Upper lobe of right lung (tissue), 1 donor: ENCODE measurements at regions not wholly inside any gene's neighbourhood (a gene's known extent, or its start where the extent isn't known, plus 50 kb on each side); places are given as distances from the start of the nearest gene placed in this dataset.

ENCODE experiments used
- ATAC-seq: fragments of 200-7000 bp; cut with Tn5 transposase; one replicate; pipeline ENCODE4 v1.9.1; 2020; ENCODE audit warnings: mild to moderate bottlenecking, moderate library complexity
- DNase-seq: peaks from one replicate; pipeline ENCODE4 v3.0.0-alpha.2; 2020
- H3K27ac ChIP-seq: fragments of 200-600 bp; one replicate; pipeline ENCODE4 v1.8.0; 2022
- H3K27me3 ChIP-seq: fragments of 200-600 bp; one replicate; pipeline ENCODE4 v1.8.0; 2022; ENCODE audit warnings: mild to moderate bottlenecking
- H3K36me3 ChIP-seq: fragments of 200-600 bp; one replicate; pipeline ENCODE4 v1.8.0; 2022
- H3K4me1 ChIP-seq: fragments of 200-600 bp; one replicate; pipeline ENCODE4 v1.8.0; 2022
- H3K4me3 ChIP-seq: fragments of 200-600 bp; one replicate; pipeline ENCODE4 v1.8.0; 2022; ENCODE audit warnings: mild to moderate bottlenecking
- H3K9me3 ChIP-seq: fragments of 200-600 bp; one replicate; pipeline ENCODE4 v1.8.0; 2022
- CTCF ChIP-seq: fragments of 200-600 bp; IDR thresholded peaks from one replicate; pipeline ENCODE4 v1.8.0; 2022; ENCODE audit warnings: antibody characterized with exemption
- intact Hi-C: fragments of 100-400 bp; cut with DNase I; formaldehyde crosslinking; loops from one replicate; pipeline ENCODE4 v1.11.0; 2022
- donor health status: DM: no; HTN: yes; CAD: no; lungs with severe emphysema.

GRCh38 chr16:66014221-66014620, 352.3 kb upstream of the CDH5 start:
- no peaks in the 10 kb centered on the region for H3K4me1 ChIP-seq
- no peaks in the 10 kb centered on the region for H3K36me3 ChIP-seq
- DNase-seq (no peak), ATAC-seq (no peak)
- intact Hi-C loops: no loop called here
- no peaks in the 10 kb centered on the region for H3K27me3 ChIP-seq
- no peaks in the 10 kb centered on the region for H3K9me3 ChIP-seq
- H3K4me3 ChIP-seq: no peak overlapping the region
- TF ChIP-seq CTCF: no peak
- no peak overlapping the region for H3K27ac ChIP-seq

GRCh38 chr16:66013486-66013885, 353.0 kb upstream of the CDH5 start:
- no peak overlapping the region for H3K27ac ChIP-seq
- intact Hi-C loops: no loop called here
- H3K36me3 ChIP-seq: no peaks in the 10 kb centered on the region
- no peak for TF ChIP-seq CTCF
- DNase-seq: no peak
- H3K27me3 ChIP-seq: no peaks in the 10 kb centered on the region
- no peak overlapping the region for H3K4me3 ChIP-seq
- H3K9me3 ChIP-seq: no peaks in the 10 kb centered on the region
- H3K4me1 ChIP-seq: no peaks in the 10 kb centered on the region
- ATAC-seq: no peak

- no peaks in the 10 kb centered on the region for H3K36me3 ChIP-seq
- ATAC-seq: no peak
- intact Hi-C loops: no loop called here
- H3K4me1 ChIP-seq: no peaks in the 10 kb centered on the region
- no peak for TF ChIP-seq CTCF
- no peaks in the 10 kb centered on the region for H3K9me3 ChIP-seq
- H3K27me3 ChIP-seq: no peaks in the 10 kb centered on the region
- no peak for DNase-seq
- H3K4me3 ChIP-seq: no peak overlapping the region
- peak overlapping the region; percentile 2 for H3K27ac ChIP-seq
These were observed 358.4 kb upstream of the CDH5 start for GRCh38 chr16:66008136-66008535.

- H3K9me3 ChIP-seq: no peaks in the 10 kb centered on the region
- H3K27me3 ChIP-seq: no peaks in the 10 kb centered on the region
- no peak overlapping the region for H3K4me3 ChIP-seq
- no peak for TF ChIP-seq CTCF
- ATAC-seq (no peak), DNase-seq (no peak)
- peak overlapping the region; percentile 2 for H3K27ac ChIP-seq
- intact Hi-C loops: no loop called here
- H3K36me3 ChIP-seq: no peaks in the 10 kb centered on the region
- H3K4me1 ChIP-seq: no peaks in the 10 kb centered on the region
These were observed 358.8 kb upstream of the CDH5 start for GRCh38 chr16:66007717-66008116.

- ATAC-seq (no peak), DNase-seq (no peak)
- Histone ChIP-seq H3K4me3 (no peak overlapping the region), H3K9me3 (no peaks in the 10 kb centered on the region), H3K27ac (no peak overlapping the region), H3K36me3 (no peaks in the 10 kb centered on the region), H3K27me3 (no peaks in the 10 kb centered on the region), H3K4me1 (no peaks in the 10 kb centered on the region)
- intact Hi-C loops: no loop called here
- no peak for TF ChIP-seq CTCF
These were observed 360.0 kb upstream of the CDH5 start for GRCh38 chr16:66006485-66006884.

GRCh38 chr16:66004699-66005098, 361.8 kb upstream of the CDH5 start:
- no peaks in the 10 kb centered on the region for H3K9me3 ChIP-seq
- H3K4me3 ChIP-seq: no peak overlapping the region
- no peak for TF ChIP-seq CTCF
- H3K27me3 ChIP-seq: no peaks in the 10 kb centered on the region
- no peaks in the 10 kb centered on the region for H3K4me1 ChIP-seq
- intact Hi-C loops: no loop called here
- no peak overlapping the region for H3K27ac ChIP-seq
- DNase-seq (no peak), ATAC-seq (no peak)
- no peaks in the 10 kb centered on the region for H3K36me3 ChIP-seq
